HG03342 (cell line): ENCODE measurements at regions not wholly inside any gene's neighbourhood (a gene's known extent, or its start where the extent isn't known, plus 50 kb on each side); places are given as distances from the start of the nearest gene placed in this dataset.

Experiments used
- ATAC-seq: cut with Tn5 transposase; IDR thresholded peaks from one replicate; pipeline ENCODE4 v1.9.1; 2021; ENCODE audit warnings: mild to moderate bottlenecking, moderate library complexity; ENCODE audit not compliant: unreplicated experiment

- ATAC-seq: no peak
Measured at GRCh38 chr5:2280318-2280717, 397.6 kb upstream of the IRX4 start.

- ATAC-seq: no peak
Measured at GRCh38 chr5:2278825-2279456, 396.2 kb upstream of the IRX4 start.

DNA sequence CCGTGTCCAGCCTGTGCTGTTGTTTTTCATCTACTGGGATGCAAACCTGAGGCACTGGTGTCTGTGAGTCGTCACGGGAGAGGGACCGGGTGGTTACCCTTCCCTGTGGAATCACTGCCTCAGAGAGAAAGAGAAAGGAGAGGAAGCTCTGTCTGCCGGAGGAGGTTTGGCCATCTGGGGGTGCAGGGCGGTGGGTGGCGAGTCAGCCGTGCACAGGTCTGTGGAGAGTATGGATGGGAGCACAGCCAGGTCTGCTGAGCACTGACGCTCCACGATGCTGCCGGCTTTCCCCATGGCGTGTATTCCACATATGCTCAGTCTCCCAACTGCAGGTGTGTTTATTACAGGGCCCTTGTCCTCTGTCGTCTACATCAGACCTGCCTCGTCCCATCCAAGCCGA lies 395.2 kb upstream of the IRX4 start:
- no peak for ATAC-seq

GRCh38 chr5:2276101-2276500 lies 393.4 kb upstream of the IRX4 start:
- ATAC-seq: no peak

DNA sequence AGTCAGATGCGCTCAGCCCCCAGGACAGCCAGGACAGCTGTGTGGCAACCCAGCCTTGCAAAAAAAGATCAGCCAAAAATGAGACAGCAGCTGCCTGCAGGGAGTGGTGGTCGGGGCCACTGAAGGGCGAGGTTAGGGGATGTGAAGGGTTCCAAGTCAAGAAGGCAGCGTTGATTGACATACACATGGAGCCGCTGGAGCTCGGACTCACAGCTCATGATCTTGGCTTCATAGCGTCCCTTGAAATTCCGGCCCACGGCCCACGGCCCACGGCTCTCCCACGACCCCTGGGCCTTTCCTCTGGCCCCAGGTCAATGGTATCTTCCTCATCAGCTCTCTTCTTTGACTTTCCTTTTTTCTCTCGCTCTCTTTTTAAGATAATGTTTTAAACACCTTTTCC lies 390.0 kb upstream of the IRX4 start:
- ATAC-seq: no peak

DNA sequence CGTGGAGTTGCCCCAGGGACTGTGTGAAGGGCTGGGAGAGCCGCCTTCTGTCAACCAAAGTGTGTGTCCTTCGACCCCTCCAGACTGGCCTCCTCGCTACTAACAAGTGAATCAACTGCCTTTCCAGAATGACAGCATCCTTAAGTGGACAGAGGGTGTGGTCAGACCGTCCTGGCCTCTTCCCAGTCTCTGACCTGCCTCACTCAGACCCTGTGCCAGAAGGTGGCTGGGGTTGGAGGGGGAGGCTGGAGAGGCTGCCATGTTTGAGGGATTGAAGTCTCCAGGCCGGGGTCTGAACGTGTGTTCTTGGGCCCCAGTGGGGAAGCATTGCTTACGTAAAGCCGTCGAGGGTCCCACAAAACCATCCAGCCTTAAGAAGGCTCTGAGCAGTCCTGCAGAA lies 389.3 kb upstream of the IRX4 start:
- no peak for ATAC-seq

DNA sequence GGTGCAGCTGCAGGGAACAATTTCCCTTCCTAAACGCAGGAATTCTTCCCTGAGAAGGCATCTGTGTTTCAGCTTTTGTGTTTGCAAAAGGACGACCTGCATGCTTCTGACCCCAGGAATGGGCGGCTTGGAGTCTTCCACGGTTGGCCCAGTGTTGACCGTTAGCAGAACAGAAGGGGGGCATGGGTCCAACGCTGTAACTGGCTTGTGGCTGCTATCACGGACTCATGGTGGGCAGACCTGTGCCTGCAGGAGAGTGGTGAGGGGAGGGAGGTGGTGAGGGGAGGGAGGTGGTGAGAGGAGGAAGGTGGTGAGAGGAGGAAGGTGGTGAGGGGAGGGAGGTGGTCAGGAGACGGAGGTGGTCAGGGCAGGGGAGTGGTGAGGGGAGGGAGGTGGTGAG lies 388.6 kb upstream of the IRX4 start:
- ATAC-seq: no peak

GRCh38 chr5:2270467-2270866 lies 387.7 kb upstream of the IRX4 start:
- no peak for ATAC-seq

DNA sequence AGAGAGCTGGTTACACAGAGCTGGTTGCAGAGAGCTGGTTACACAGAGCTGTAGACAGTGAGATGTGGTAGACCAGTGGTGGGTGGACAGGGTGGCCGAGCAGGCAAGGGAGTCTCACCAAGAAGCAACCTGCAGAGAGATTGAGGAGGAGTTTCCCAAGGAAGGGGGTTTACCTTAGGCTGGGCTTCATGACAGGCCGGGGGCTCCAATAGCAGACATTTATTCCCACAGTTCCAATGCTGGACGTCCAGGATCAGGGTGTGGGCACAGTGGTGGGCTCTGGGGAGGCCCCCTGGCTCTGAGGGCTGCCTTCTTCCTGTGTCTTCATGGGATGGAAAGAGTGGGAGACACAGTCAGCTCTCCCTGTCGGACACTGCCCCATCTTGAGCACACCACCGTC lies 386.9 kb upstream of the IRX4 start:
- ATAC-seq: no peak

DNA sequence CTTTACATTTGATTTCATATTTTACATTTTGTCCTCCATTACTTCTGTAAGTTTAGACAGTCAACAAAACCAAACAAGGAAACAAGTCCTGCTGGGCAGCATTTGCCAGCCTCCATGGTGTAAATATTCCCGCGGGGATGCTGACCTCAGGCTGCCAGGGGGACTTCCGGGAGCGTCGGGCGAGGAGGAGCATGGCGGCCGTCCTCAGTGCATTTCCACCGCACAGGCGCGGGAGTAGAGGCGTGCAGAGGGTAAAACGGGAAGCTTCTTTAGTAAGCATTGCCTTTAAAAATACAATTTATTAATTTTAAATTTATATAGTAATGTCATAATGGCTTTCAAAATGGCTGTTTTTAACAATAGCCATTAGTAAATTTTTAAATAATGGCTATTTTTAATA lies 385.3 kb upstream of the IRX4 start:
- no peak for ATAC-seq

GRCh38 chr5:2266641-2267240 lies 384.0 kb upstream of the IRX4 start:
- no peak for ATAC-seq

- no peak for ATAC-seq
Measured at GRCh38 chr5:2265341-2265740, 382.6 kb upstream of the IRX4 start.

DNA sequence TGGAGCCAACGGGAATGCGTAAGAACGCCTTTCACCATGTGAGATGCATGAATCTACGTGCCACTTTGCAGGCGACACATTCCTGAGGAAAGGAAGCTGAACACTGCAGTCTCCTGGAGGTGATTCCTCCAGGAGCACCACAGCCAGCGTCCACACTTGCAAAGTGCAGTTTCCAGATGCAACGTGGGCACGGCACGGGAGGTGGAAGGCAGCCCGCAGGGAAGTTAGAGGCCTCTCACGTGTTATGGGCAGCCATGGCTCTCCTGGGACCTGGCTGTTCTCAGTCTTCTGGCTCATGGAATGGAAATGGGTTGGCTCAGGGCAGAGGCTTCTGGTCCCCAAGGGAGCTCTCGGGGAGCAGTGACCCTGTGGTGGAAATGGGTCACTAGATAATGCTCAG lies 381.0 kb upstream of the IRX4 start:
- no peak for ATAC-seq

- ATAC-seq: no peak
Measured at GRCh38 chr5:2262620-2263019, 379.9 kb upstream of the IRX4 start.

- no peak for ATAC-seq
Measured at GRCh38 chr5:2261004-2261703, 378.4 kb upstream of the IRX4 start.

- ATAC-seq: no peak
Measured at GRCh38 chr5:2260211-2261003, 377.7 kb upstream of the IRX4 start.

DNA sequence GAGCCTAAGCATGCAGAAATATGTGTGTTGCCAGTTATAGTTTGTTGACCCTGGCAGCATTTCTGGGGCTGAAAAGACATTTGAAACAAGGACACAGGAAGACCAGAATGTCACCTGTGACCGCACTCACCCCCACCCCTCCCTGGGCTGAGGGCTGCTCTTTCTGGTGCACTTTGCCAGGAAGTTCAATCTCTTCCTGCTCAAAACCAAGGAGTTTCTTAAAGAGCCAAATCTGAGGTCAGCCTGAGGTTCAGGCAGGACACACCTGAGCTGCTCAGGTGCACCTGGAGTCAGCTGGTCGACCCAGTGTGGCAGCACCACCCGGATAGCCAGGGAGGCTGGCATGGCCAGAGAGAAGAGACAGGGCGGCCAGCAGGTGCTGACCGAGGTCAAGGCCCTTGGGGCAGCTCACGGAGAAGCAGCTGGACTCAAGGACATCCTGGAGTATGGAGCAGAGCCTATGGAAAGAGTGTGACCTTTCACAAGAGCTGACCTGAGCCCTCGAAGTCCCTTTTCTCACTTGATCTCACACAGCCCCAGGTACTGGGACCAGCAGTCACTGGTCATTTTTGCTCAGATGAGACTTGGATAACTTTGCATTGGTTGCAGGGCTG lies 376.9 kb upstream of the IRX4 start:
- no peak for ATAC-seq

- ATAC-seq: no peak
Measured at GRCh38 chr5:2258861-2259260, 376.1 kb upstream of the IRX4 start.

- ATAC-seq: no peak
Measured at GRCh38 chr5:2257326-2258244, 374.9 kb upstream of the IRX4 start.

DNA sequence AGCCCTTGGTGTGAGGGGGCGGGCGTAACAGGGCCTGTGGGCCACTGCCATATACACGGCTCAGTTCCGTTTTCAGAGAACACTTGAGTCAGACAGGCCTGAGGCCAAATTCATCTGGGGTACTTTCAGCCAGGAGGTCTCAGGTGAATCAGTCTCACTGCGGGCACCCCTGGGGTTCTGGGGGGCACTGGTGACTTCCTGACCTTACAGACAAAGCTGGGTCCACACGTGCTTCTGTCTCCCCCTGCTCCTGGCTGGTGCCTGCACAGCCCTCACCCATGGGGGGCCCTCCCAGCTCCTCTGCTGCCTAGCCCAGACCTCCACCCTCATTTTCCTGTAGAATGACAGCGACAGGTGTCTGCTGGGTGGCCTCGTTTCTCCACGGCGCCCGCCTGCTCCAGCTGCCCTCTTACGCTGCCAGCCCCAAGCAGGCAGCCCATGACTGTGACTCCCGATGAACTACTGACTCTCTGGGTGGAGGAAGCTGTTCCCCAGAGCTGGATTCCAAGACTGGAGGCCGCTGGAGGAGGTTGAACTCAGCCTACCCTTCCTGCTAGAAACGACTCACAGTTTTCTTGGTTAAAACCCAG lies 374.1 kb upstream of the IRX4 start:
- ATAC-seq: no peak
